MCF 10A (cell line): ENCODE measurements at regions not wholly inside any gene's neighbourhood (a gene's known extent, or its start where the extent isn't known, plus 50 kb on each side); places are given as distances from the start of the nearest gene placed in this dataset.

ENCODE experiments used
- BruUV-seq: library from RNA; stranded (reverse); fragments of 400-500 nt; replicated peaks from 2 replicates; lab custom pipeline; 2021; lab: Mats Ljungman, UMichigan
- CTCF ChIA-PET: fragments of 300-600 bp; sonication (Branson Sonifier 250); formaldehyde crosslinking; extraction: SDS; loops from one replicate; lab custom pipeline; 2021; ENCODE audit warnings: antibody characterized with exemption, inconsistent platforms; lab: Yijun Ruan, JAX
- POLR2A ChIA-PET: fragments of 300-600, 350-650 bp; sonication (Branson Sonifier 250); formaldehyde crosslinking; extraction: SDS; loops from one replicate; lab custom pipeline; 2020; ENCODE audit warnings: antibody characterized with exemption, inconsistent platforms; lab: Yijun Ruan, JAX
- DNase-seq: peaks from one replicate; pipeline ENCODE4 v3.0.0-alpha.2; 2018; ENCODE audit not compliant: unreplicated experiment
- H3K27ac Mint-ChIP-seq: one replicate; pipeline ENCODE4 v1.8.0; 2022; ENCODE audit warnings: mild to moderate bottlenecking, low read depth, mixed read lengths; ENCODE audit not compliant: unreplicated experiment
- H3K27me3 Mint-ChIP-seq: one replicate; pipeline ENCODE4 v1.8.0; 2022; ENCODE audit warnings: mixed read lengths; ENCODE audit not compliant: insufficient read depth, unreplicated experiment
- H3K36me3 Mint-ChIP-seq: one replicate; pipeline ENCODE4 v1.8.0; 2022; ENCODE audit warnings: mild to moderate bottlenecking, moderate library complexity, mixed read lengths; ENCODE audit not compliant: insufficient read depth, unreplicated experiment
- H3K4me1 Mint-ChIP-seq: one replicate; pipeline ENCODE4 v1.8.0; 2022; ENCODE audit warnings: mixed read lengths; ENCODE audit not compliant: insufficient read depth, unreplicated experiment
- H3K4me3 Mint-ChIP-seq: one replicate; pipeline ENCODE4 v1.8.0; 2022; ENCODE audit warnings: mild to moderate bottlenecking, moderate library complexity, mixed read lengths; ENCODE audit not compliant: unreplicated experiment
- H3K9me3 Mint-ChIP-seq: one replicate; pipeline ENCODE4 v1.8.0; 2022; ENCODE audit warnings: mixed read lengths; ENCODE audit not compliant: unreplicated experiment
- intact Hi-C: fragments of 100-400 bp; cut with micrococcal nuclease; formaldehyde crosslinking; loops from 2 replicates; pipeline ENCODE4 v1.14.1; 2022
- TF ChIP-seq, protein P1 (sequence below): fragments of 200-600 bp; IDR thresholded peaks from one replicate; pipeline ENCODE4 v1.8.0; 2022; ENCODE audit warnings: antibody characterized with exemption, mild to moderate bottlenecking; ENCODE audit not compliant: unreplicated experiment

DNA sequence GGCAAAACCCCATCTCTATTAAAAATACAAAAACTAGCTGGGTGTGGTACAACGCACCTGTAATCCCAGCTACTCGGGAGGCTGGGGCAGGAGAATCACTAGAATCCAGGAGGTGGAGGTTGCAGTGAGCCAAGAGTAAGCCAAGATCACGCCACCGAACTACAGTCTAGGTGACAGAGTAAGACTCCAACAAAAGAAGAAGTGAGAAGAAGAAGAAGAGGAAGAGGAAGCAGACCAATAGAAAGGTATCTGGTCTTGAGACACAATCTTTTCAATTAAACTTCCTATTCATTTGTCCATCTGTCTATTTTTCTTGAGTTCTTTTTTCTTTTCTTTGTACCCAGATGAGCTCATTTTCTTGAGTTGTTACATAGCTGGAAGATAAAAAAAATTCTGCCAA lies 55.7 kb upstream of the ACADM start:
- no peak overlapping the region for H3K27ac Mint-ChIP-seq
- DNase-seq: no peak
- H3K4me3 Mint-ChIP-seq: no peak overlapping the region
- BruUV-seq: no TSS peak
- H3K36me3 Mint-ChIP-seq: no peaks in the 10 kb centered on the region
- peaks cover 11% of the 10 kb centered on the region for H3K4me1 Mint-ChIP-seq
- CTCF ChIA-PET: interaction anchor here (0.6 kb wide), 2 partner anchors 55 to 555 kb away, joined by 3 read pairs; no protein-coding TSS in a partner anchor
- TF ChIP-seq, protein P1, sequence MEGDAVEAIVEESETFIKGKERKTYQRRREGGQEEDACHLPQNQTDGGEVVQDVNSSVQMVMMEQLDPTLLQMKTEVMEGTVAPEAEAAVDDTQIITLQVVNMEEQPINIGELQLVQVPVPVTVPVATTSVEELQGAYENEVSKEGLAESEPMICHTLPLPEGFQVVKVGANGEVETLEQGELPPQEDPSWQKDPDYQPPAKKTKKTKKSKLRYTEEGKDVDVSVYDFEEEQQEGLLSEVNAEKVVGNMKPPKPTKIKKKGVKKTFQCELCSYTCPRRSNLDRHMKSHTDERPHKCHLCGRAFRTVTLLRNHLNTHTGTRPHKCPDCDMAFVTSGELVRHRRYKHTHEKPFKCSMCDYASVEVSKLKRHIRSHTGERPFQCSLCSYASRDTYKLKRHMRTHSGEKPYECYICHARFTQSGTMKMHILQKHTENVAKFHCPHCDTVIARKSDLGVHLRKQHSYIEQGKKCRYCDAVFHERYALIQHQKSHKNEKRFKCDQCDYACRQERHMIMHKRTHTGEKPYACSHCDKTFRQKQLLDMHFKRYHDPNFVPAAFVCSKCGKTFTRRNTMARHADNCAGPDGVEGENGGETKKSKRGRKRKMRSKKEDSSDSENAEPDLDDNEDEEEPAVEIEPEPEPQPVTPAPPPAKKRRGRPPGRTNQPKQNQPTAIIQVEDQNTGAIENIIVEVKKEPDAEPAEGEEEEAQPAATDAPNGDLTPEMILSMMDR: no peak
- POLR2A ChIA-PET: no interaction called here
- H3K27me3 Mint-ChIP-seq: no peaks in the 10 kb centered on the region
- intact Hi-C loops: no loop called here
- no peaks in the 10 kb centered on the region for H3K9me3 Mint-ChIP-seq

DNA sequence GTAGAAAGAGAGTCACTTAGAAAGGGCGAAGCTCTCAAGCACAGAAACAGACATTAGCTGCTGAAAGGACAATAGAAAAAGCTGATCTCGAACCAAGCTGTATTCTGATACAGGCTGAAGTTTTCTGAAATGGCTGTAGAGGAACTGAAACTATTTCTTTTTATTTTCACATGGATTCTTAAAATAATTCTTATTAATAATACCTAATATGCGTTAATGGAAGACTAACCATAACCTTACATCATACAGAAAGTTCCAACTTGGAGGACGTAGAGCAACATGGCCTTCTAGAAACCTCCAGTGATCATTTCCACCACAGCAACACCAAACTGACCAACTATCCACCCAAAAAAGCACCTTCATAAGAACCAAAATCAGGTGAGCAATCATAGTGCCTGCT lies 52.8 kb upstream of the ACADM start:
- intact Hi-C loops: no loop called here
- BruUV-seq: no TSS peak
- CTCF ChIA-PET: no interaction called here
- DNase-seq: no peak
- Mint-ChIP-seq H3K27ac (no peak overlapping the region), H3K9me3 (no peaks in the 10 kb centered on the region), H3K4me1 (peaks cover 11% of the 10 kb centered on the region), H3K4me3 (no peak overlapping the region), H3K36me3 (no peaks in the 10 kb centered on the region), H3K27me3 (no peaks in the 10 kb centered on the region)
- TF ChIP-seq, protein P1: no peak
- POLR2A ChIA-PET: no interaction called here

DNA sequence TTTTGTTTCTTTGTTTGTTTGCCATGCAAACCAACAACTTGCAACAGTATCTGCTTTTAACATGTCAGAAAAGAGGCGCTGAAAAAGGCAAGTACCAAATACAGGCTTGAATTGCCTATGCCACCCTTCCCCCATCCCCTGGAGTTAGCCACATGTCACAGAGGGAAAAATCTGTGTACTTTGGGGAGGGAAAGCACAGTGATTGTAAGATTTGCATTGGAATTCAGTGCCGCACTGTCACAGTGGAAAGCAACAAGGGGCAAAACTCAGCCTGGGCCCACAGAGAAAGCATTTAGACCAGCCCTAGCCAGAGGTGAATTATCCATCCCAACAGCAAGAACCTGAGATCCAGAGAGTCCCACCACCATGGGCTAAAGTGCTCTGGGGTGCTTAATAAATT lies 52.4 kb upstream of the ACADM start:
- TF ChIP-seq, protein P1: no peak
- no peaks in the 10 kb centered on the region for H3K36me3 Mint-ChIP-seq
- no peaks in the 10 kb centered on the region for H3K27me3 Mint-ChIP-seq
- intact Hi-C loops: no loop called here
- BruUV-seq: no TSS peak
- H3K4me3 Mint-ChIP-seq: no peak overlapping the region
- H3K9me3 Mint-ChIP-seq: no peaks in the 10 kb centered on the region
- POLR2A ChIA-PET: no interaction called here
- peaks cover 11% of the 10 kb centered on the region for H3K4me1 Mint-ChIP-seq
- CTCF ChIA-PET: no interaction called here
- no peak for DNase-seq
- no peak overlapping the region for H3K27ac Mint-ChIP-seq

DNA sequence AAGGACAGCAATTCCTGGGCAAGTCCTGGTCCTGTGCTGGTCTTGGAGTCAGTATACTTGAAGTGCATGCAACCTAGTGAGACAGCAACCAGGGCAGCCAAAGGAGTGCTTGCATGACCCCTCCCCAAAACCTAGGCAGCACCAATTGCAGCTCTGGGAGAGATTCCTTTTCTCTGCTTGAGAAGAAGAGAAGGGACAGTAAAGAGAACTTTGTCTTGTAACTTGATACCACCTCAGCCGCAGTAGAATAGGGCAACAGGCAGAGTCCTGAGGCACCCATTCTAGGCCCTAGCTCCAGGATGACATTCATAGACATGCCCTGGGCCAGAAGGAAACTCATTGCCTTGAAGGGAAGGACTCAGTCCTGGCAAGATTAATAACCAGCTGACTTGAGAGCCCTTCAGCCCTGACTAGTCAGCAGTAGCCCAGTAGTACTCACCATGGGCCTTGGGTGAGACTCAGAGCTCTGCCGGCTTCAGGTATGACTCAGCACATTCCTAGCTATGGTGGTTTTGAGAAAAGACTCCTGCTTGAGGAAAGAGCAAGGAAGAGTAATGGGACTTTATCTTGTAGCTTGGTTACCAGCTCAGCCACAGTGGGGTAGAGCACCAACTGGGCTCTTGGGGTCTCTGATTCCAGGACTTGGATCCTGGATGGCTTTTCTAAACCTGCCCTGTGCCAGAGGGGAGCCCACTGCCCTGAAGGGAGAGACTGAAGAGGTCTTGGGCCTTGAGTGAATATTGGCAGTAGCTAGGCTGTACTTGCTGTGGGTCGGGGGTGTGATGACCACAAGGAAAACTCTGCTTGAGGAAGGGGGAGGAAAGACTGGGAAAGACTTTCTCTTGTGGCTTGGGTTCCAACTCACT lies 51.7 kb upstream of the ACADM start:
- Mint-ChIP-seq H3K4me1 (peaks cover 11% of the 10 kb centered on the region), H3K9me3 (no peaks in the 10 kb centered on the region), H3K27ac (peak overlapping the region; percentile 86), H3K27me3 (no peaks in the 10 kb centered on the region), H3K36me3 (no peaks in the 10 kb centered on the region), H3K4me3 (no peak overlapping the region)
- CTCF ChIA-PET: interaction anchor here (0.6 to 0.7 kb wide), 2 partner anchors 53 to 466 kb away, joined by 3 read pairs; no protein-coding TSS in a partner anchor
- TF ChIP-seq, protein P1: no peak
- intact Hi-C loops: no loop called here
- BruUV-seq: no TSS peak
- peak; percentile 76 for DNase-seq
- POLR2A ChIA-PET: interaction anchor here (0.7 to 0.9 kb wide), 2 partner anchors 51 to 95 kb away, joined by 3 to 4 read pairs; no protein-coding TSS in a partner anchor
